ENCODE measurements at regions not wholly inside any gene's neighbourhood (a gene's known extent, or its start where the extent isn't known, plus 50 kb on each side); places are given as distances from the start of the nearest gene placed in this dataset.

- no peak for TF ChIP-seq CTCF (IDR thresholded peaks at IDR 0.05; ENCODE audit: borderline replicate concordance)
- no peaks in the 10 kb centered on the region for H3K9me3 ChIP-seq (replicated peaks)
- intact Hi-C loops (cut with micrococcal nuclease): no loop called here
- no peaks in the 10 kb centered on the region for H3K36me3 ChIP-seq
- H3K4me3 ChIP-seq: no peak overlapping the region
- H3K4me1 ChIP-seq: peaks cover 1% of the 10 kb centered on the region
- no peaks in the 10 kb centered on the region for H3K27me3 ChIP-seq (ENCODE audit: low read depth)
- DNase-seq: no peak
- H3K27ac ChIP-seq (replicated peaks): no peak overlapping the region
These were observed 113.6 kb downstream of the TMCO5A start for GRCh38 chr15:38048001-38048455.

- no peak for DNase-seq
- H3K27me3 ChIP-seq (ENCODE audit: low read depth): no peaks in the 10 kb centered on the region
- H3K4me3 ChIP-seq: no peak overlapping the region
- no peaks in the 10 kb centered on the region for H3K9me3 ChIP-seq (replicated peaks)
- no peaks in the 10 kb centered on the region for H3K4me1 ChIP-seq
- no peak for TF ChIP-seq CTCF (IDR thresholded peaks at IDR 0.05; ENCODE audit: borderline replicate concordance)
- intact Hi-C loops (cut with micrococcal nuclease): no loop called here
- no peaks in the 10 kb centered on the region for H3K36me3 ChIP-seq
- H3K27ac ChIP-seq (replicated peaks): no peak overlapping the region
These were observed 115.5 kb downstream of the TMCO5A start for GRCh38 chr15:38049891-38050290.

GRCh38 chr15:38050529-38051448 is 116.3 kb downstream of the TMCO5A start:
- Histone ChIP-seq H3K36me3 (no peaks in the 10 kb centered on the region), H3K4me3 (no peak overlapping the region), H3K27ac (replicated peaks) (no peak overlapping the region), H3K9me3 (replicated peaks) (no peaks in the 10 kb centered on the region), H3K4me1 (no peaks in the 10 kb centered on the region), H3K27me3 (ENCODE audit: low read depth) (no peaks in the 10 kb centered on the region)
- intact Hi-C loops (cut with micrococcal nuclease): no loop called here
- TF ChIP-seq CTCF (IDR thresholded peaks at IDR 0.05; ENCODE audit: borderline replicate concordance): no peak
- DNase-seq: no peak

GRCh38 chr15:38053205-38053604 is 118.8 kb downstream of the TMCO5A start:
- Histone ChIP-seq H3K9me3 (replicated peaks) (no peaks in the 10 kb centered on the region), H3K27me3 (ENCODE audit: low read depth) (no peaks in the 10 kb centered on the region), H3K4me3 (no peak overlapping the region), H3K4me1 (no peaks in the 10 kb centered on the region), H3K27ac (replicated peaks) (no peak overlapping the region), H3K36me3 (no peaks in the 10 kb centered on the region)
- intact Hi-C loops (cut with micrococcal nuclease): no loop called here
- no peak for TF ChIP-seq CTCF (IDR thresholded peaks at IDR 0.05; ENCODE audit: borderline replicate concordance)
- DNase-seq: no peak

GRCh38 chr15:38053776-38054175 is 119.3 kb downstream of the TMCO5A start:
- intact Hi-C loops (cut with micrococcal nuclease): no loop called here
- Histone ChIP-seq H3K4me1 (no peaks in the 10 kb centered on the region), H3K27ac (replicated peaks) (no peak overlapping the region), H3K9me3 (replicated peaks) (no peaks in the 10 kb centered on the region), H3K27me3 (ENCODE audit: low read depth) (no peaks in the 10 kb centered on the region), H3K36me3 (no peaks in the 10 kb centered on the region), H3K4me3 (no peak overlapping the region)
- no peak for TF ChIP-seq CTCF (IDR thresholded peaks at IDR 0.05; ENCODE audit: borderline replicate concordance)
- no peak for DNase-seq
